ENCODE measurements at regions not wholly inside any gene's neighbourhood (a gene's known extent, or its start where the extent isn't known, plus 50 kb on each side); places are given as distances from the start of the nearest gene placed in this dataset.

GRCh38 chr6:121810158-121811032 lies 374.9 kb downstream of the GJA1 start (continued):
- TF ChIP-seq HOXA7 (CRISPR knock-in tag; IDR thresholded peaks at IDR 0.05): no peak

GRCh38 chr6:121811106-121811505 lies 375.7 kb downstream of the GJA1 start:
- no peaks in the 10 kb centered on the region for H3K4me1 ChIP-seq
- TF ChIP-seq ZSCAN20 (CRISPR knock-in tag; IDR thresholded peaks at IDR 0.05) (no peak), POLR2A (IDR thresholded peaks at IDR 0.05; ENCODE audit: low read length) (no peak), NR3C1 (IDR thresholded peaks at IDR 0.05) (no peak), EHMT2 (IDR thresholded peaks at IDR 0.05; ENCODE audit: low read depth) (no peak), HOXB13 (CRISPR knock-in tag; IDR thresholded peaks at IDR 0.05; ENCODE audit: low read depth) (no peak), HES2 (IDR thresholded peaks at IDR 0.05) (no peak), GATA3 (IDR thresholded peaks at IDR 0.05; ENCODE audit: borderline replicate concordance) (no peak), EHF (CRISPR knock-in tag; IDR thresholded peaks at IDR 0.05) (no peak), RFX5 (IDR thresholded peaks at IDR 0.05) (no peak), ZFP36 (IDR thresholded peaks at IDR 0.05; ENCODE audit: borderline replicate concordance, partially characterized antibody) (no peak), FOXS1 (CRISPR knock-in tag; IDR thresholded peaks at IDR 0.05) (no peak), RAD21 (conservative IDR thresholded peaks at IDR 0.05 in 1 of 2, IDR thresholded peaks at IDR 0.05 in 1 of 2) (no peak), CBX8 (IDR thresholded peaks at IDR 0.05) (no peak), MAFK (IDR thresholded peaks at IDR 0.05; ENCODE audit: partially characterized antibody) (no peak), ZC3H11A (IDR thresholded peaks at IDR 0.05) (no peak), FOSB (CRISPR knock-in tag; IDR thresholded peaks at IDR 0.05) (no peak), CBX2 (IDR thresholded peaks at IDR 0.05; ENCODE audit: borderline replicate concordance, low read depth) (no peak), CHD4 (IDR thresholded peaks at IDR 0.05; ENCODE audit: borderline replicate concordance) (no peak), KDM5A (IDR thresholded peaks at IDR 0.05) (no peak), HEYL (CRISPR knock-in tag; IDR thresholded peaks at IDR 0.05) (no peak)
- POLR2A ChIA-PET: no interaction called here
- H3K9me3 ChIP-seq: no peaks in the 10 kb centered on the region
- H3K27ac ChIP-seq: no peak overlapping the region
- DNase-seq (ENCODE audit: low read depth in 1 of 2, low spot score in 1 of 2) (no peak), ATAC-seq (no peak), FAIRE-seq (no peak)
- no peak overlapping the region for H3K4me3 ChIP-seq
- no peak overlapping the region for H3K4me2 ChIP-seq
- CTCF ChIA-PET: no interaction called here
- 85% methylated on average over 3 of the region's 3 CpGs for WGBS (ENCODE audit: missing lambda C conversion rate)

- CTCF ChIA-PET: no interaction called here
- POLR2A ChIA-PET: no interaction called here
- FAIRE-seq (no peak), DNase-seq (ENCODE audit: low read depth in 1 of 2, low spot score in 1 of 2) (peak in 1 of 2 experiments; percentile 34), ATAC-seq (no peak)
- WGBS (ENCODE audit: missing lambda C conversion rate): 48% methylated on average over 4 of the region's 4 CpGs
- Histone ChIP-seq H3K4me1 (peaks cover 12% of the 10 kb centered on the region; the same call in 2 of the 3 replicates), H3K4me3 (no peak overlapping the region), H3K4me2 (no peak overlapping the region), H3K9me3 (peaks cover 13% of the 10 kb centered on the region), H3K27ac (peak overlapping the region; percentile 47 to 49; a peak in 4 of 6 replicates)
- TF ChIP-seq CEBPB (IDR thresholded peaks at IDR 0.05): no peak
- TF ChIP-seq MAZ (IDR thresholded peaks at IDR 0.05; ENCODE audit: borderline replicate concordance, low read depth, low read length): no peak
- TF ChIP-seq POLR2A (IDR thresholded peaks at IDR 0.05; ENCODE audit: low read length): no peak
- TF ChIP-seq EHMT2 (IDR thresholded peaks at IDR 0.05; ENCODE audit: low read depth): no peak
- TF ChIP-seq FOSB (CRISPR knock-in tag; IDR thresholded peaks at IDR 0.05): no peak
- no peak for TF ChIP-seq TP53 (CRISPR knock-in tag; IDR thresholded peaks at IDR 0.05)
- no peak for TF ChIP-seq SMC3 (IDR thresholded peaks at IDR 0.05)
- no peak for TF ChIP-seq JUN (IDR thresholded peaks at IDR 0.05)
- TF ChIP-seq NR3C1 (IDR thresholded peaks at IDR 0.05): no peak
- no peak for TF ChIP-seq ZC3H11A (IDR thresholded peaks at IDR 0.05)
- no peak for TF ChIP-seq ZFP36 (IDR thresholded peaks at IDR 0.05; ENCODE audit: borderline replicate concordance, partially characterized antibody)
Observed at GRCh38 chr6:121816361-121816760, 380.9 kb downstream of the GJA1 start.

All from A549 (cell line).